ENCODE measurements at regions not wholly inside any gene's neighbourhood (a gene's known extent, or its start where the extent isn't known, plus 50 kb on each side); places are given as distances from the start of the nearest gene placed in this dataset.

DNA sequence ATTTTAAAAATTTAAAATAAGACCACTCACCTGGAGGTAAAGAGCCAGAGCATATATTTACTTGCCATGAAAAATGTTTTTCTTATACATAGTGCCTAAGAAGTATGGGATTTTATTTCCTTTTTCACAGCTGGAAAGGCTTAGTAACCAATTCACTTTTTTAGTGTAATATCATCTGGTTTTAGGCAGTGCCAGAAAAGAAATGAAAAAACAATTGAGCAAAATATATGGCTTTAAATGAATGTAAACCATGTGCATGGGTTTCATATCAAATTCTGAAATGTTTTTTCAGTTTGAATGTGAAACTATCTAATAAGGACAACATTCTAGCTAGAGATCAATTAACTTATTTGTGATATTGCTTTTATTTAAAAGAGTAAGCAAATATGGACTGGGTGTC, 672.4 kb upstream of the ADAMTS5 start:
- H4K20me1 ChIP-seq (replicated peaks; ENCODE audit: control insufficient read depth, extremely low read depth, insufficient read depth, low read length): no peaks in the 10 kb centered on the region
- no peak overlapping the region for H3K9ac ChIP-seq (replicated peaks; ENCODE audit: extremely low read depth, insufficient read depth, low read length)
- TF ChIP-seq GATA2 (IDR thresholded peaks at IDR 0.05; ENCODE audit: insufficient read depth, insufficient read length, low read depth, low read length) (no peak), EZH2 (IDR thresholded peaks at IDR 0.05; ENCODE audit: borderline replicate concordance, low read depth, low read length, severe bottlenecking) (no peak), CTCF (IDR thresholded peaks at IDR 0.05; ENCODE audit: extremely low read depth in 1 of 2, insufficient read depth in 1 of 2, low read depth in 1 of 2, low read length in 2 of 2) (no peak), POLR2A (IDR thresholded peaks at IDR 0.05; ENCODE audit: low read depth, low read length) (no peak), JUN (IDR thresholded peaks at IDR 0.05; ENCODE audit: borderline replicate concordance, insufficient read depth, insufficient read length, low read depth) (no peak), MYC (IDR thresholded peaks at IDR 0.05; ENCODE audit: low read depth, low read length) (no peak), FOS (IDR thresholded peaks at IDR 0.05; ENCODE audit: borderline replicate concordance, insufficient read depth, low read length) (no peak)
- H3K4me2 ChIP-seq (ENCODE audit: insufficient read depth, low read length): no peak overlapping the region
- no peaks in the 10 kb centered on the region for H3K9me1 ChIP-seq (replicated peaks; ENCODE audit: control insufficient read depth, extremely low read depth, insufficient read depth, low read length)
- no peak overlapping the region for H3K4me3 ChIP-seq (replicated peaks in 1 of 3; ENCODE audit: insufficient read depth in 1 of 3, low read depth in 1 of 3, low read length in 3 of 3)
- intact Hi-C loops (cut with micrococcal nuclease): no loop called here
- H3K27ac ChIP-seq (ENCODE audit: insufficient read depth, low read depth, low read length): no peak overlapping the region
- ChIA-PET CTCF (interaction anchor here (1.1 kb wide), 1 partner anchor 8 kb away, joined by 3 read pairs; no protein-coding TSS in a partner anchor), POLR2A (no interaction called here)
- DNase-seq (ENCODE audit: low read depth, low spot score) (no peak), FAIRE-seq (no peak)
- no peaks in the 10 kb centered on the region for H3K27me3 ChIP-seq (ENCODE audit: control insufficient read depth in 2 of 2, insufficient read depth in 2 of 2, low read length in 2 of 2)
- no peaks in the 10 kb centered on the region for H3K79me2 ChIP-seq (ENCODE audit: control insufficient read depth, insufficient read depth, low read length)
- dilution Hi-C loops (cut with MboI; ENCODE audit: extremely low pct_ligation_motif_present, low sequenced_read_pairs): no loop called here
- no peaks in the 10 kb centered on the region for H3K36me3 ChIP-seq (ENCODE audit: control insufficient read depth in 2 of 2, extremely low read depth in 1 of 2, insufficient read depth in 2 of 2, low read length in 2 of 2)
- H3K9me3 ChIP-seq (replicated peaks; ENCODE audit: control insufficient read depth, insufficient read depth, low read length): no peaks in the 10 kb centered on the region
- no TSS peak for BruUV-seq (replicated peaks)
- no peaks in the 10 kb centered on the region for H3K4me1 ChIP-seq (ENCODE audit: control insufficient read depth, extremely low read depth, insufficient read depth, low read length)
- no peak overlapping the region for H2AFZ ChIP-seq (ENCODE audit: low read depth, low read length)

- no TSS peak for BruUV-seq (replicated peaks)
- no peaks in the 10 kb centered on the region for H4K20me1 ChIP-seq (replicated peaks; ENCODE audit: control insufficient read depth, extremely low read depth, insufficient read depth, low read length)
- ChIA-PET CTCF (no interaction called here), POLR2A (no interaction called here)
- H3K36me3 ChIP-seq (ENCODE audit: control insufficient read depth in 2 of 2, extremely low read depth in 1 of 2, insufficient read depth in 2 of 2, low read length in 2 of 2): no peaks in the 10 kb centered on the region
- dilution Hi-C loops (cut with MboI; ENCODE audit: extremely low pct_ligation_motif_present, low sequenced_read_pairs): no loop called here
- no peak for FAIRE-seq
- no peak overlapping the region for H3K4me3 ChIP-seq (replicated peaks in 1 of 3; ENCODE audit: insufficient read depth in 1 of 3, low read depth in 1 of 3, low read length in 3 of 3)
- H3K9ac ChIP-seq (replicated peaks; ENCODE audit: extremely low read depth, insufficient read depth, low read length): no peak overlapping the region
- H3K4me2 ChIP-seq (ENCODE audit: insufficient read depth, low read length): no peak overlapping the region
- H2AFZ ChIP-seq (ENCODE audit: low read depth, low read length): no peak overlapping the region
- intact Hi-C loops (cut with micrococcal nuclease): no loop called here
- H3K4me1 ChIP-seq (ENCODE audit: control insufficient read depth, extremely low read depth, insufficient read depth, low read length): no peaks in the 10 kb centered on the region
- TF ChIP-seq POLR2A (IDR thresholded peaks at IDR 0.05; ENCODE audit: low read depth, low read length) (no peak), CTCF (IDR thresholded peaks at IDR 0.05; ENCODE audit: extremely low read depth in 1 of 2, insufficient read depth in 1 of 2, low read depth in 1 of 2, low read length in 2 of 2) (no peak), JUN (IDR thresholded peaks at IDR 0.05; ENCODE audit: borderline replicate concordance, insufficient read depth, insufficient read length, low read depth) (no peak)
- H3K79me2 ChIP-seq (ENCODE audit: control insufficient read depth, insufficient read depth, low read length): no peaks in the 10 kb centered on the region
- DNase-seq (ENCODE audit: low read depth, low spot score): no peak
- no peak overlapping the region for H3K27ac ChIP-seq (ENCODE audit: insufficient read depth, low read depth, low read length)
- H3K27me3 ChIP-seq (ENCODE audit: control insufficient read depth in 2 of 2, insufficient read depth in 2 of 2, low read length in 2 of 2): no peaks in the 10 kb centered on the region
- H3K9me3 ChIP-seq (replicated peaks; ENCODE audit: control insufficient read depth, insufficient read depth, low read length): no peaks in the 10 kb centered on the region
- no peaks in the 10 kb centered on the region for H3K9me1 ChIP-seq (replicated peaks; ENCODE audit: control insufficient read depth, extremely low read depth, insufficient read depth, low read length)
Measured at GRCh38 chr21:27636656-27637055, 669.8 kb upstream of the ADAMTS5 start.
